HEK293 (cell line): ENCODE measurements at regions not wholly inside any gene's neighbourhood (a gene's known extent, or its start where the extent isn't known, plus 50 kb on each side); places are given as distances from the start of the nearest gene placed in this dataset.

Experiments used
- CTCF ChIP-seq: fragments of 450-650 bp; formaldehyde crosslinking; IDR thresholded peaks from 2 replicates; pipeline ENCODE4 v1.5.1; 2016; ENCODE audit warnings: missing biosample characterization, missing genetic modification characterization
- HIC1 ChIP-seq: fragments of 450-650 bp; formaldehyde crosslinking; IDR thresholded peaks from 2 replicates; pipeline ENCODE4 v1.5.1; 2016; ENCODE audit warnings: missing biosample characterization, missing genetic modification characterization
- PRDM1 ChIP-seq: fragments of 450-650 bp; formaldehyde crosslinking; IDR thresholded peaks from 2 replicates; pipeline ENCODE4; 2016; ENCODE audit warnings: missing biosample characterization, missing genetic modification characterization
- SP2 ChIP-seq: fragments of 450-650 bp; formaldehyde crosslinking; IDR thresholded peaks from 2 replicates; pipeline ENCODE4 v1.5.1; 2016; ENCODE audit warnings: missing biosample characterization, missing genetic modification characterization
- ZBTB20 ChIP-seq: fragments of 450-650 bp; formaldehyde crosslinking; IDR thresholded peaks from 2 replicates; pipeline ENCODE4 v1.5.1; 2016; ENCODE audit warnings: missing biosample characterization, missing genetic modification characterization
- ZBTB26 ChIP-seq: fragments of 450-650 bp; formaldehyde crosslinking; optimal IDR thresholded peaks from 2 replicates; pipeline ENCODE3; 2016; ENCODE audit warnings: missing biosample characterization, mild to moderate bottlenecking, missing genetic modification characterization
- ZBTB7A ChIP-seq: fragments of 450-650 bp; formaldehyde crosslinking; IDR thresholded peaks from 2 replicates; pipeline ENCODE4 v1.5.1; 2016; ENCODE audit warnings: low read depth, missing biosample characterization, missing genetic modification characterization
- ZNF175 ChIP-seq: fragments of 450-650 bp; formaldehyde crosslinking; IDR thresholded peaks from 2 replicates; pipeline ENCODE4 v1.5.1; 2016; ENCODE audit warnings: missing biosample characterization, missing genetic modification characterization
- ZNF19 ChIP-seq: fragments of 450-650 bp; formaldehyde crosslinking; IDR thresholded peaks from 2 replicates; pipeline ENCODE4; 2016; ENCODE audit warnings: missing biosample characterization, missing genetic modification characterization, low read depth
- ZNF214 ChIP-seq: fragments of 450-650 bp; formaldehyde crosslinking; IDR thresholded peaks from 2 replicates; pipeline ENCODE4 v1.5.1; 2017; ENCODE audit warnings: missing biosample characterization, mild to moderate bottlenecking, missing genetic modification characterization, borderline replicate concordance
- ZNF239 ChIP-seq: fragments of 450-650 bp; formaldehyde crosslinking; IDR thresholded peaks from 2 replicates; pipeline ENCODE4 v1.5.1; 2016; ENCODE audit warnings: missing biosample characterization, missing genetic modification characterization
- ZNF24 ChIP-seq: fragments of 450-650 bp; formaldehyde crosslinking; IDR thresholded peaks from 2 replicates; pipeline ENCODE4 v1.5.1; 2016; ENCODE audit warnings: missing biosample characterization, missing genetic modification characterization
- ZNF510 ChIP-seq: fragments of 450-650 bp; formaldehyde crosslinking; IDR thresholded peaks from 2 replicates; pipeline ENCODE4 v1.5.1; 2018; ENCODE audit warnings: mild to moderate bottlenecking, missing genetic modification characterization, missing biosample characterization; ENCODE audit not compliant: insufficient replicate concordance
- ZNF645 ChIP-seq: fragments of 450-650 bp; formaldehyde crosslinking; IDR thresholded peaks from 2 replicates; pipeline ENCODE4; 2016; ENCODE audit warnings: missing biosample characterization, missing genetic modification characterization

- no peak for TF ChIP-seq ZBTB26 (tag by site-specific recombination)
- no peak for TF ChIP-seq CTCF (tag by site-specific recombination)
- no peak for TF ChIP-seq PRDM1 (tag by site-specific recombination)
- TF ChIP-seq HIC1 (tag by site-specific recombination), result no peak
- no peak for TF ChIP-seq ZNF510 (tag by site-specific recombination)
- TF ChIP-seq ZNF239 (tag by site-specific recombination), result no peak
- TF ChIP-seq ZBTB7A (tag by site-specific recombination), result no peak
- TF ChIP-seq ZNF19, result no peak
- no peak for TF ChIP-seq SP2 (tag by site-specific recombination)
- TF ChIP-seq ZBTB20 (tag by site-specific recombination), result no peak
- TF ChIP-seq ZNF645 (tag by site-specific recombination), result no peak
- no peak for TF ChIP-seq ZNF175
- no peak for TF ChIP-seq ZNF214
- no peak for TF ChIP-seq ZNF24 (tag by site-specific recombination)
Measured at GRCh38 chr14:101105045-101105444, 201.5 kb upstream of the RTL1 start.
